Progenitor cell of endocrine pancreas (in vitro differentiated cells): ENCODE measurements at regions not wholly inside any gene's neighbourhood (a gene's known extent, or its start where the extent isn't known, plus 50 kb on each side); places are given as distances from the start of the nearest gene placed in this dataset.

Experiments
- DNase-seq: peaks from one replicate; pipeline ENCODE4 v3.0.0; 2021; ENCODE audit warnings: low spot score; ENCODE audit not compliant: unreplicated experiment
- H3K27ac Mint-ChIP-seq: 2 replicates; pipeline ENCODE4 v1.8.0; 2021; ENCODE audit warnings: mild to moderate bottlenecking, moderate library complexity, mixed read lengths
- H3K27me3 Mint-ChIP-seq: 2 replicates; pipeline ENCODE4 v1.8.0; 2021; ENCODE audit warnings: mixed read lengths
- H3K36me3 Mint-ChIP-seq: 2 replicates; pipeline ENCODE4 v1.8.0; 2022; ENCODE audit warnings: mixed read lengths; ENCODE audit not compliant: insufficient read depth
- H3K4me1 Mint-ChIP-seq: 2 replicates; pipeline ENCODE4 v1.8.0; 2021; ENCODE audit warnings: low read depth, mixed read lengths
- H3K4me3 Mint-ChIP-seq: 2 replicates; pipeline ENCODE4 v1.8.0; 2021; ENCODE audit warnings: low read depth, mild to moderate bottlenecking, moderate library complexity, mixed read lengths
- H3K9me3 Mint-ChIP-seq: 2 replicates; pipeline ENCODE4 v1.8.0; 2021; ENCODE audit warnings: low read depth, mixed read lengths
- CTCF ChIP-seq: fragments of 200-600 bp; sonication (generic); IDR thresholded peaks from one replicate; pipeline ENCODE4 v1.5.0; 2021; ENCODE audit warnings: antibody characterized with exemption, mild to moderate bottlenecking; ENCODE audit not compliant: unreplicated experiment

- no peak for DNase-seq
- Mint-ChIP-seq H3K36me3 (no peaks in the 10 kb centered on the region), H3K4me3 (no peak overlapping the region), H3K9me3 (peaks cover 6% of the 10 kb centered on the region), H3K4me1 (peaks cover 4% of the 10 kb centered on the region), H3K27ac (no peak overlapping the region), H3K27me3 (peaks cover 3% of the 10 kb centered on the region)
- no peak for TF ChIP-seq CTCF
Measured at GRCh38 chr6:165015676-165016075, 293.7 kb downstream of the C6orf118 start.

DNA sequence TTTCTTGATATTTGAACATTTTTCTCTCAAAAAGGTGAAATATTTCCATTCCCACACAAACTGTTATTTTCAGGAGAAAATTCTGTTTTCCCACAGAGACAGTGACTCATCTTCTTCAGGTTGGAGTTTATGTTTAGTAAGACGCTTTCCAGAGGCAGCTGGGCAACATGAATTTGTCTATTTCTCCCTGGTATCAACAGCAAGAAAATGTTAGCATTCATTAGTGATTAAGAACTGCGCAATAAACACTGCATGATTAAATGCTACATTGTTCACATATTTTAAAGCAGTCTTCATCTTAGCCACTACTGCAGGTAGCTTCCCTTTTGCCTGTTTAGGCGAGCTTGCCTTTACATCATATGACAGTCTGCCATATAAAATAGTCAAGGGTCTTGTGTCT is 295.7 kb downstream of the C6orf118 start:
- no peaks in the 10 kb centered on the region for H3K36me3 Mint-ChIP-seq
- TF ChIP-seq CTCF: no peak

GRCh38 chr6:165012183-165012582 is 297.2 kb downstream of the C6orf118 start:
- no peaks in the 10 kb centered on the region for H3K36me3 Mint-ChIP-seq
- H3K9me3 Mint-ChIP-seq: peaks cover 2% of the 10 kb centered on the region
- H3K4me1 Mint-ChIP-seq: peaks cover 4% of the 10 kb centered on the region
- DNase-seq: no peak
- no peak overlapping the region for H3K4me3 Mint-ChIP-seq
- H3K27me3 Mint-ChIP-seq: peaks cover 4% of the 10 kb centered on the region
- no peak for TF ChIP-seq CTCF
- H3K27ac Mint-ChIP-seq: no peak overlapping the region

More for the DNA sequence above, 295.7 kb downstream of the C6orf118 start:
- H3K4me1 Mint-ChIP-seq: peaks cover 4% of the 10 kb centered on the region
- H3K9me3 Mint-ChIP-seq: peaks cover 6% of the 10 kb centered on the region
- H3K27me3 Mint-ChIP-seq: peaks cover 4% of the 10 kb centered on the region
- no peak overlapping the region for H3K27ac Mint-ChIP-seq
- no peak for DNase-seq
- no peak overlapping the region for H3K4me3 Mint-ChIP-seq

- Mint-ChIP-seq H3K4me1 (peaks cover 4% of the 10 kb centered on the region), H3K36me3 (no peaks in the 10 kb centered on the region), H3K9me3 (peaks cover 4% of the 10 kb centered on the region), H3K27ac (no peak overlapping the region), H3K4me3 (no peak overlapping the region), H3K27me3 (peaks cover 4% of the 10 kb centered on the region)
- no peak for DNase-seq
- TF ChIP-seq CTCF: no peak
Measured at GRCh38 chr6:165010556-165011535, 298.6 kb downstream of the C6orf118 start.

- peaks cover 1% of the 10 kb centered on the region for H3K36me3 Mint-ChIP-seq
- no peak overlapping the region for H3K27ac Mint-ChIP-seq
- H3K27me3 Mint-ChIP-seq: peaks cover 4% of the 10 kb centered on the region
- no peak overlapping the region for H3K4me3 Mint-ChIP-seq
- no peak for TF ChIP-seq CTCF
- H3K9me3 Mint-ChIP-seq: peaks cover 9% of the 10 kb centered on the region
- H3K4me1 Mint-ChIP-seq: peaks cover 4% of the 10 kb centered on the region
- DNase-seq: no peak
Measured at GRCh38 chr6:165008971-165009370, 300.4 kb downstream of the C6orf118 start.
